Stimulated activated CD8-positive, alpha-beta memory T cell treated with anti-CD3 and anti-CD28 coated beads, Interleukin-15, amount 100 ng/mL, for 24 hours (primary cell): ENCODE measurements at regions not wholly inside any gene's neighbourhood (a gene's known extent, or its start where the extent isn't known, plus 50 kb on each side); places are given as distances from the start of the nearest gene placed in this dataset.

Experiments
- DNase-seq: peaks from one replicate; pipeline ENCODE4 v3.0.0-alpha.2; 2020; ENCODE audit warnings: low read depth

GRCh38 chr11:128260398-128260797 lies 327.0 kb downstream of the ETS1 start:
- DNase-seq = no peak

- no peak for DNase-seq
Measured at GRCh38 chr11:128259816-128260215, 327.5 kb downstream of the ETS1 start.

GRCh38 chr11:128254941-128255340 lies 332.4 kb downstream of the ETS1 start:
- no peak for DNase-seq

- DNase-seq = no peak
Measured at GRCh38 chr11:128251140-128251539, 336.2 kb downstream of the ETS1 start.

GRCh38 chr11:128250482-128250881 lies 336.9 kb downstream of the ETS1 start:
- DNase-seq = no peak

GRCh38 chr11:128246810-128247594 lies 340.4 kb downstream of the ETS1 start:
- no peak for DNase-seq

GRCh38 chr11:128246364-128246801 lies 341.0 kb downstream of the ETS1 start:
- no peak for DNase-seq

GRCh38 chr11:128244871-128245270 lies 342.5 kb downstream of the ETS1 start:
- no peak for DNase-seq

GRCh38 chr11:128242451-128242850 lies 344.9 kb downstream of the ETS1 start:
- no peak for DNase-seq

- DNase-seq = no peak
Measured at GRCh38 chr11:128240546-128240945, 346.8 kb downstream of the ETS1 start.

GRCh38 chr11:128239306-128239705 lies 348.1 kb downstream of the ETS1 start:
- no peak for DNase-seq

- DNase-seq = no peak
Measured at GRCh38 chr11:128238521-128239265, 348.7 kb downstream of the ETS1 start.

- DNase-seq = no peak
Measured at GRCh38 chr11:128236506-128237498, 350.6 kb downstream of the ETS1 start.

GRCh38 chr11:128235958-128236357 lies 351.4 kb downstream of the ETS1 start:
- no peak for DNase-seq

GRCh38 chr11:128235426-128235825 lies 351.9 kb downstream of the ETS1 start:
- DNase-seq = no peak

GRCh38 chr11:128234143-128234542 lies 353.2 kb downstream of the ETS1 start:
- DNase-seq = no peak

- no peak for DNase-seq
Measured at GRCh38 chr11:128232588-128232987, 354.8 kb downstream of the ETS1 start.

- no peak for DNase-seq
Measured at GRCh38 chr11:128231845-128232410, 355.4 kb downstream of the ETS1 start.

GRCh38 chr11:128227466-128227865 lies 359.9 kb downstream of the ETS1 start:
- DNase-seq = no peak

- DNase-seq = no peak
Measured at GRCh38 chr11:128226106-128226716, 361.1 kb downstream of the ETS1 start.

GRCh38 chr11:128222245-128222884 lies 365.0 kb downstream of the ETS1 start:
- no peak for DNase-seq
